GM23338 (cell line): ENCODE measurements at regions not wholly inside any gene's neighbourhood (a gene's known extent, or its start where the extent isn't known, plus 50 kb on each side); places are given as distances from the start of the nearest gene placed in this dataset.

Experiments
- ATAC-seq: fragments of 200-7000 bp; cut with Tn5 transposase; 3 replicates; pipeline ENCODE4 v1.9.1; 2020
- DNase-seq: peaks from one replicate; pipeline ENCODE4 v3.0.0-alpha.2; 2015; ENCODE audit warnings: low spot score
- H2AFZ ChIP-seq: fragments of 200-600 bp; sonication (generic); 2 replicates; pipeline ENCODE4 v1.8.0; 2016; ENCODE audit warnings: antibody characterized with exemption, mild to moderate bottlenecking, moderate library complexity
- H3F3A ChIP-seq: fragments of 200-600 bp; sonication (generic); replicated peaks from 2 replicates; pipeline ENCODE4 v1.8.0; 2017; ENCODE audit warnings: antibody characterized with exemption, mixed run types, low read depth
- H3K27ac ChIP-seq: fragments of 200-600 bp; sonication (generic); 2 replicates; pipeline ENCODE4 v1.6.1; 2016; ENCODE audit warnings: low read depth
- H3K27me3 ChIP-seq: fragments of 200-600 bp; sonication (generic); 2 replicates; pipeline ENCODE4 v1.8.0; 2016; ENCODE audit warnings: mild to moderate bottlenecking, mixed run types, moderate library complexity; ENCODE audit not compliant: insufficient read depth
- H3K36me3 ChIP-seq: fragments of 200-600 bp; sonication (generic); 2 replicates; pipeline ENCODE4 v1.8.0; 2016; ENCODE audit warnings: mild to moderate bottlenecking; ENCODE audit not compliant: insufficient read depth
- H3K4me1 ChIP-seq: fragments of 200-600 bp; sonication (generic); 2 replicates; pipeline ENCODE4 v1.8.0; 2016; ENCODE audit warnings: mild to moderate bottlenecking, moderate library complexity; ENCODE audit not compliant: insufficient read depth
- H3K4me2 ChIP-seq: fragments of 200-600 bp; sonication (generic); 2 replicates; pipeline ENCODE4 v1.7.1; 2017; ENCODE audit warnings: mixed run types
- H3K4me3 ChIP-seq: fragments of 200-600 bp; sonication (generic); 2 replicates; pipeline ENCODE4 v1.6.1; 2016; ENCODE audit warnings: mixed run types
- H3K79me2 ChIP-seq: fragments of 200-600 bp; sonication (generic); replicated peaks from 2 replicates; pipeline ENCODE4 v1.8.0; 2017; ENCODE audit warnings: mild to moderate bottlenecking; ENCODE audit not compliant: insufficient read depth
- H3K9me2 ChIP-seq: fragments of 200-600 bp; sonication (generic); 2 replicates; pipeline ENCODE4 v1.8.0; 2017; ENCODE audit not compliant: insufficient read depth
- H4K20me1 ChIP-seq: fragments of 200-600 bp; sonication (generic); replicated peaks from 2 replicates; pipeline ENCODE4 v1.8.0; 2017; ENCODE audit warnings: mild to moderate bottlenecking; ENCODE audit not compliant: insufficient read depth
- H3K27ac Mint-ChIP-seq: 2 replicates; pipeline ENCODE4 v1.8.0; 2020; ENCODE audit warnings: inconsistent platforms, mild to moderate bottlenecking, moderate library complexity, mixed read lengths
- H3K27me3 Mint-ChIP-seq: 3 replicates; pipeline ENCODE4 v1.8.0; 2022; ENCODE audit warnings: low read depth, mild to moderate bottlenecking, moderate library complexity, mixed read lengths, inconsistent platforms; ENCODE audit not compliant: insufficient read depth, poor library complexity
- H3K36me3 Mint-ChIP-seq: 3 replicates; pipeline ENCODE4 v1.8.0; 2021; ENCODE audit warnings: low read depth, mild to moderate bottlenecking, inconsistent platforms, moderate library complexity, mixed read lengths
- H3K4me1 Mint-ChIP-seq: 3 replicates; pipeline ENCODE4 v1.8.0; 2020; ENCODE audit warnings: mild to moderate bottlenecking, inconsistent platforms, mixed read lengths
- H3K4me3 Mint-ChIP-seq: 3 replicates; pipeline ENCODE4 v1.8.0; 2021; ENCODE audit warnings: moderate library complexity, mild to moderate bottlenecking, inconsistent platforms, mixed read lengths
- H3K9me3 Mint-ChIP-seq: 3 replicates; pipeline ENCODE4 v1.8.0; 2020; ENCODE audit warnings: moderate library complexity, mild to moderate bottlenecking, inconsistent platforms, mixed read lengths
- CREB1 ChIP-seq: fragments of 250-450 bp; sonication (Bioruptor Pico); IDR thresholded peaks from 2 replicates; pipeline ENCODE4 v1.5.0; 2020; ENCODE audit warnings: low read depth, mild to moderate bottlenecking, moderate library complexity
- EZH2 ChIP-seq: fragments of 200-600 bp; sonication (generic); IDR thresholded peaks from one replicate; pipeline ENCODE4 v1.8.0; 2017; ENCODE audit warnings: antibody characterized with exemption, mild to moderate bottlenecking, low read depth; ENCODE audit not compliant: unreplicated experiment
- EZH2phosphoT487 ChIP-seq: fragments of 200-600 bp; sonication (generic); IDR thresholded peaks from one replicate; pipeline ENCODE4 v1.8.1; 2018; ENCODE audit warnings: antibody characterized with exemption; ENCODE audit not compliant: unreplicated experiment
- JUNB ChIP-seq: IDR thresholded peaks from one replicate; pipeline ENCODE4 v1.6.1; 2016; ENCODE audit warnings: antibody characterized with exemption; ENCODE audit not compliant: unreplicated experiment
- NANOG ChIP-seq: IDR thresholded peaks from 2 replicates; pipeline ENCODE4 v1.6.1; 2016; ENCODE audit warnings: antibody characterized with exemption, borderline replicate concordance
- POLR2AphosphoS5 ChIP-seq: IDR thresholded peaks from 2 replicates; pipeline ENCODE4 v1.6.1; 2016; ENCODE audit warnings: antibody characterized with exemption, low read depth
- STAT1 ChIP-seq: IDR thresholded peaks from one replicate; pipeline ENCODE4 v1.6.1; 2016; ENCODE audit warnings: antibody characterized with exemption; ENCODE audit not compliant: unreplicated experiment
- ZNF114 ChIP-seq: fragments of 250-450 bp; sonication (Bioruptor Pico); IDR thresholded peaks from 2 replicates; pipeline ENCODE4 v1.5.0; 2020; ENCODE audit warnings: mild to moderate bottlenecking, moderate library complexity
- ZNF331 ChIP-seq: fragments of 250-450 bp; sonication (Bioruptor Pico); IDR thresholded peaks from 2 replicates; pipeline ENCODE4 v1.5.0; 2020; ENCODE audit warnings: low read depth, mild to moderate bottlenecking, moderate library complexity
- TF ChIP-seq, protein P1 (sequence below), 2 experiments: fragments of 200-600 bp in 1 of 2; sonication (generic) in 1 of 2; conservative IDR thresholded peaks; 2 replicates each; pipeline versions ENCODE4 v1.5.1 to v1.6.1; 2016 to 2017; ENCODE audit warnings: antibody characterized with exemption in 2 of 2, low read depth in 2 of 2, mild to moderate bottlenecking in 2 of 2, moderate library complexity in 1 of 2
- TF ChIP-seq, protein P2 (sequence below): IDR thresholded peaks from 2 replicates; pipeline ENCODE4 v1.6.1; 2016; ENCODE audit warnings: antibody characterized with exemption

DNA sequence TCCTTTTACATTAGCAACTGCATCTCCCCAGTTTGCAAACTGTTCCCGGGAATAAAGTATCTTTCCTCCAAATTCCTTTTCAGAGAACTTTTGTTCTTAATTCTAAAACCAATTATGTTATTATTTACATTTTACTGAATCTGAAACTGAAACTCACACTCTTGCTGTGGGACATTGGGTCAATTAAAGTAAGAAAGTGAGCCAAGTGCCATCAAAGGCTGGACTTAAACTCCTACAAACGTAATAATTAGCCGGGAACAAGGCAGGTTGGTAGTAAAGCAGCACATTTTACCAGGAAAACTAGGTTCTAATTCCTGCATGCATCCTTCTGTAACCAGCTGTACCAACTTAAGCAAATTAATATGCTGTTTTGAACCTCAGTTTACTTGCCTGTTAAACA, 328.2 kb upstream of the ZNF462 start (continued):
- TF ChIP-seq, protein P1, sequence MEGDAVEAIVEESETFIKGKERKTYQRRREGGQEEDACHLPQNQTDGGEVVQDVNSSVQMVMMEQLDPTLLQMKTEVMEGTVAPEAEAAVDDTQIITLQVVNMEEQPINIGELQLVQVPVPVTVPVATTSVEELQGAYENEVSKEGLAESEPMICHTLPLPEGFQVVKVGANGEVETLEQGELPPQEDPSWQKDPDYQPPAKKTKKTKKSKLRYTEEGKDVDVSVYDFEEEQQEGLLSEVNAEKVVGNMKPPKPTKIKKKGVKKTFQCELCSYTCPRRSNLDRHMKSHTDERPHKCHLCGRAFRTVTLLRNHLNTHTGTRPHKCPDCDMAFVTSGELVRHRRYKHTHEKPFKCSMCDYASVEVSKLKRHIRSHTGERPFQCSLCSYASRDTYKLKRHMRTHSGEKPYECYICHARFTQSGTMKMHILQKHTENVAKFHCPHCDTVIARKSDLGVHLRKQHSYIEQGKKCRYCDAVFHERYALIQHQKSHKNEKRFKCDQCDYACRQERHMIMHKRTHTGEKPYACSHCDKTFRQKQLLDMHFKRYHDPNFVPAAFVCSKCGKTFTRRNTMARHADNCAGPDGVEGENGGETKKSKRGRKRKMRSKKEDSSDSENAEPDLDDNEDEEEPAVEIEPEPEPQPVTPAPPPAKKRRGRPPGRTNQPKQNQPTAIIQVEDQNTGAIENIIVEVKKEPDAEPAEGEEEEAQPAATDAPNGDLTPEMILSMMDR (conservative IDR thresholded peaks at IDR 0.05; ENCODE audit: low read depth in 2 of 2), result no peak
- no peak for TF ChIP-seq EZH2
- TF ChIP-seq JUNB, result no peak
- TF ChIP-seq, protein P2, sequence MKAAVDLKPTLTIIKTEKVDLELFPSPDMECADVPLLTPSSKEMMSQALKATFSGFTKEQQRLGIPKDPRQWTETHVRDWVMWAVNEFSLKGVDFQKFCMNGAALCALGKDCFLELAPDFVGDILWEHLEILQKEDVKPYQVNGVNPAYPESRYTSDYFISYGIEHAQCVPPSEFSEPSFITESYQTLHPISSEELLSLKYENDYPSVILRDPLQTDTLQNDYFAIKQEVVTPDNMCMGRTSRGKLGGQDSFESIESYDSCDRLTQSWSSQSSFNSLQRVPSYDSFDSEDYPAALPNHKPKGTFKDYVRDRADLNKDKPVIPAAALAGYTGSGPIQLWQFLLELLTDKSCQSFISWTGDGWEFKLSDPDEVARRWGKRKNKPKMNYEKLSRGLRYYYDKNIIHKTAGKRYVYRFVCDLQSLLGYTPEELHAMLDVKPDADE, result no peak
- TF ChIP-seq EZH2phosphoT487, result no peak
- no peak for TF ChIP-seq ZNF331 (CRISPR knock-in tag)
- no peak for TF ChIP-seq POLR2AphosphoS5
- TF ChIP-seq ZNF114 (CRISPR knock-in tag), result no peak

DNA sequence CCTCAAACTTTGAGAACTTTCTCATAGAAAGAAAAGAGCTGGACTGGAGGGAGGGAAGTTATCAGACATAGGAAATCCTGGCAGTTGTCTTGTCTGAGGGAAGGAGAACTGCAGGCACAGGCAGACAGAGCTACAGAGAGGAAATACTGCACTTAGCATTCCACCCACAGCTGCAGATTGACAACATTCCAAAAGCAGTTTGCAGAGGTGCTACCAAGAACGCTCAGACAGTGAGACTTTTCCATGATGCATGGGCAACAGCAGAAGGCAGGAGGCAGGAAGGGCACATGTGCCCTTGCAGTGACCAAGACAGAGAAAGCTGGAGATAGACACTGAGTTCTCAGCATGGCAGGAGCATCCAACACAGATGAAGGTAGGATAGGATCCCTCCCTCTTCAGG, 327.5 kb upstream of the ZNF462 start:
- Histone ChIP-seq H2AFZ (peak overlapping the region; percentile 64; the same call in 1 of the 2 replicates), H3K27ac (no peak overlapping the region), H3K9me2 (0 out of 2 replicates have a peak, but pooled peaks cover 3% of the 10 kb centered on the region), H4K20me1 (no peaks in the 10 kb centered on the region), H3K4me2 (no peak overlapping the region), H3F3A (no peaks in the 10 kb centered on the region), H3K4me3 (no peak overlapping the region), H3K4me1 (peaks cover 10% of the 10 kb centered on the region; the same call in 1 of the 2 replicates), H3K79me2 (no peaks in the 10 kb centered on the region), H3K27me3 (no peaks in the 10 kb centered on the region), H3K36me3 (no peaks in the 10 kb centered on the region)
- no peaks in the 10 kb centered on the region for H3K36me3 Mint-ChIP-seq
- no peaks in the 10 kb centered on the region for H3K9me3 Mint-ChIP-seq
- peaks cover 6% of the 10 kb centered on the region; the same call in 2 of the 3 replicates for H3K4me1 Mint-ChIP-seq
- no peak; the same call in 2 of the 3 replicates for ATAC-seq
- peaks cover 4% of the 10 kb centered on the region for H3K27me3 Mint-ChIP-seq
- TF ChIP-seq CREB1 (CRISPR knock-in tag) (no peak), POLR2AphosphoS5 (no peak), NANOG (no peak), EZH2phosphoT487 (no peak), STAT1 (no peak), EZH2 (no peak), JUNB (no peak), ZNF331 (CRISPR knock-in tag) (no peak)
- no peak overlapping the region for H3K27ac Mint-ChIP-seq
- peak; percentile 21 for DNase-seq
- no peak overlapping the region for H3K4me3 Mint-ChIP-seq
